ENCODE measurements at regions not wholly inside any gene's neighbourhood (a gene's known extent, or its start where the extent isn't known, plus 50 kb on each side); places are given as distances from the start of the nearest gene placed in this dataset.

GRCh38 chr11:112533682-112534081 is 273.0 kb upstream of the PLET1 start:
- TF ChIP-seq POLR2A (IDR thresholded peaks at IDR 0.05; ENCODE audit: low read depth, low read length) (no peak), CTCF (conservative IDR thresholded peaks at IDR 0.05; ENCODE audit: low read depth, low read length) (no peak), MXI1 (IDR thresholded peaks at IDR 0.05; ENCODE audit: borderline replicate concordance, low read depth, low read length) (no peak), RCOR1 (IDR thresholded peaks at IDR 0.05; ENCODE audit: insufficient replicate concordance, low read length) (no peak), NFE2L2 (IDR thresholded peaks at IDR 0.05; ENCODE audit: low read depth, low read length) (no peak), CEBPB (IDR thresholded peaks at IDR 0.05; ENCODE audit: low read depth, low read length) (no peak), SMC3 (IDR thresholded peaks at IDR 0.05; ENCODE audit: low read depth, low read length) (no peak), RFX5 (IDR thresholded peaks at IDR 0.05; ENCODE audit: low read depth, low read length) (no peak), BHLHE40 (IDR thresholded peaks at IDR 0.05; ENCODE audit: low read depth, low read length) (no peak)
- TF ChIP-seq, protein P1, sequence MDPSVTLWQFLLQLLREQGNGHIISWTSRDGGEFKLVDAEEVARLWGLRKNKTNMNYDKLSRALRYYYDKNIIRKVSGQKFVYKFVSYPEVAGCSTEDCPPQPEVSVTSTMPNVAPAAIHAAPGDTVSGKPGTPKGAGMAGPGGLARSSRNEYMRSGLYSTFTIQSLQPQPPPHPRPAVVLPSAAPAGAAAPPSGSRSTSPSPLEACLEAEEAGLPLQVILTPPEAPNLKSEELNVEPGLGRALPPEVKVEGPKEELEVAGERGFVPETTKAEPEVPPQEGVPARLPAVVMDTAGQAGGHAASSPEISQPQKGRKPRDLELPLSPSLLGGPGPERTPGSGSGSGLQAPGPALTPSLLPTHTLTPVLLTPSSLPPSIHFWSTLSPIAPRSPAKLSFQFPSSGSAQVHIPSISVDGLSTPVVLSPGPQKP (IDR thresholded peaks at IDR 0.05; ENCODE audit: borderline replicate concordance, low read depth, low read length), result no peak
